HG02623 (cell line): ENCODE measurements at regions not wholly inside any gene's neighbourhood (a gene's known extent, or its start where the extent isn't known, plus 50 kb on each side); places are given as distances from the start of the nearest gene placed in this dataset.

Experiments
- ATAC-seq: cut with Tn5 transposase; IDR thresholded peaks from one replicate; pipeline ENCODE4 v1.9.1; 2021; ENCODE audit warnings: moderate library complexity; ENCODE audit not compliant: unreplicated experiment

- no peak for ATAC-seq
Observed at GRCh38 chr18:24868311-24868710, 407.9 kb downstream of the HRH4 start.

GRCh38 chr18:24868760-24869237 lies 408.4 kb downstream of the HRH4 start:
- ATAC-seq, result no peak

GRCh38 chr18:24869285-24869684 lies 408.8 kb downstream of the HRH4 start:
- ATAC-seq, result no peak

GRCh38 chr18:24875286-24875685 lies 414.8 kb downstream of the HRH4 start:
- no peak for ATAC-seq

- no peak for ATAC-seq
Observed at GRCh38 chr18:24875777-24876176, 415.3 kb downstream of the HRH4 start.

- ATAC-seq, result no peak
Observed at GRCh38 chr18:24876266-24876665, 415.8 kb downstream of the HRH4 start.

GRCh38 chr18:24877066-24877465 lies 416.6 kb downstream of the HRH4 start:
- no peak for ATAC-seq

GRCh38 chr18:24877546-24877945 lies 417.1 kb downstream of the HRH4 start:
- no peak for ATAC-seq

GRCh38 chr18:24878289-24878688 lies 417.9 kb downstream of the HRH4 start:
- no peak for ATAC-seq

GRCh38 chr18:24885276-24885675 lies 424.8 kb downstream of the HRH4 start:
- ATAC-seq, result no peak

GRCh38 chr18:24894880-24895279 lies 434.4 kb downstream of the HRH4 start:
- ATAC-seq, result no peak

GRCh38 chr18:24897461-24897860 lies 437.0 kb downstream of the HRH4 start:
- ATAC-seq, result no peak

- ATAC-seq, result no peak
Observed at GRCh38 chr18:24910221-24910620, 441.7 kb downstream of the ZNF521 start.

- ATAC-seq, result no peak
Observed at GRCh38 chr18:24913507-24914170, 438.3 kb downstream of the ZNF521 start.

- no peak for ATAC-seq
Observed at GRCh38 chr18:24914171-24914525, 437.8 kb downstream of the ZNF521 start.

GRCh38 chr18:24914685-24915084 lies 437.3 kb downstream of the ZNF521 start:
- ATAC-seq, result no peak

- no peak for ATAC-seq
Observed at GRCh38 chr18:24915547-24915946, 436.4 kb downstream of the ZNF521 start.

GRCh38 chr18:24917767-24918166 lies 434.2 kb downstream of the ZNF521 start:
- ATAC-seq, result no peak

GRCh38 chr18:24918257-24918656 lies 433.7 kb downstream of the ZNF521 start:
- ATAC-seq, result no peak

GRCh38 chr18:24919181-24919797 lies 432.7 kb downstream of the ZNF521 start:
- ATAC-seq, result no peak

- ATAC-seq, result peak; percentile 43
Observed at GRCh38 chr18:24922491-24922890, 429.5 kb downstream of the ZNF521 start.

- peak; percentile 97 for ATAC-seq
Observed at GRCh38 chr18:24923138-24923537, 428.8 kb downstream of the ZNF521 start.
